ENCODE measurements at regions not wholly inside any gene's neighbourhood (a gene's known extent, or its start where the extent isn't known, plus 50 kb on each side); places are given as distances from the start of the nearest gene placed in this dataset.

DNA sequence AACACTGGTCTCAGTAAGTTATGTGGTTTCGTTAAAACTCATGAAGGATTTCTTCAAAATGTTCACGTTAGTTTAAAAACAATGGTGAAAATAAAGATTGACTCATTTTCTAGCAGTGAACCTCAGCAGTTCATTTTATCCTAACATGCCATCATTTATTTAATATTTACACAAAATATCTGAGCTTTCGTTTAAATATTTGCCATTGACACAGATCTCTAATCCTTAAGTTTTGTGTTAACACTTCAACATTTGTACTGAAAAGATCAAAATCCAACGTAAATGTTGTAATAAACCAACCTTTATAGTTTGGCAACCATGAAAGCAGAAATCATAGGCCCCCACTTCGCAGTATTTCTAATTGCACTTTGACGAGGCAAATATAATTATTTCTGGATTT is 1129.5 kb downstream of the PLA2G4A start:
- no peaks in the 10 kb centered on the region for H4K20me1 ChIP-seq (ENCODE audit: insufficient read depth, low read length)
- no peak overlapping the region for H3K4me2 ChIP-seq (ENCODE audit: low read length)
- H3K4me1 ChIP-seq (ENCODE audit: low read length), result peaks cover 21% of the 10 kb centered on the region
- H3K27me3 ChIP-seq (ENCODE audit: low read depth, low read length), result no peaks in the 10 kb centered on the region
- H2AFZ ChIP-seq (ENCODE audit: low read depth, low read length), result no peak overlapping the region
- no peak overlapping the region for H3K27ac ChIP-seq (ENCODE audit: low read length)
- TF ChIP-seq, protein P1, sequence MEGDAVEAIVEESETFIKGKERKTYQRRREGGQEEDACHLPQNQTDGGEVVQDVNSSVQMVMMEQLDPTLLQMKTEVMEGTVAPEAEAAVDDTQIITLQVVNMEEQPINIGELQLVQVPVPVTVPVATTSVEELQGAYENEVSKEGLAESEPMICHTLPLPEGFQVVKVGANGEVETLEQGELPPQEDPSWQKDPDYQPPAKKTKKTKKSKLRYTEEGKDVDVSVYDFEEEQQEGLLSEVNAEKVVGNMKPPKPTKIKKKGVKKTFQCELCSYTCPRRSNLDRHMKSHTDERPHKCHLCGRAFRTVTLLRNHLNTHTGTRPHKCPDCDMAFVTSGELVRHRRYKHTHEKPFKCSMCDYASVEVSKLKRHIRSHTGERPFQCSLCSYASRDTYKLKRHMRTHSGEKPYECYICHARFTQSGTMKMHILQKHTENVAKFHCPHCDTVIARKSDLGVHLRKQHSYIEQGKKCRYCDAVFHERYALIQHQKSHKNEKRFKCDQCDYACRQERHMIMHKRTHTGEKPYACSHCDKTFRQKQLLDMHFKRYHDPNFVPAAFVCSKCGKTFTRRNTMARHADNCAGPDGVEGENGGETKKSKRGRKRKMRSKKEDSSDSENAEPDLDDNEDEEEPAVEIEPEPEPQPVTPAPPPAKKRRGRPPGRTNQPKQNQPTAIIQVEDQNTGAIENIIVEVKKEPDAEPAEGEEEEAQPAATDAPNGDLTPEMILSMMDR (IDR thresholded peaks at IDR 0.05; ENCODE audit: low read depth, low read length), result no peak
- TF ChIP-seq EZH2phosphoT487 (IDR thresholded peaks at IDR 0.05; ENCODE audit: low read depth), result no peak
- no peaks in the 10 kb centered on the region for H3K9me3 ChIP-seq (ENCODE audit: insufficient read depth, low read length)
- H3K9ac ChIP-seq (ENCODE audit: low read length), result no peak overlapping the region
- H3K36me3 ChIP-seq (replicated peaks; ENCODE audit: low read depth, low read length), result peaks cover 2% of the 10 kb centered on the region
- H3K79me2 ChIP-seq (ENCODE audit: low read length), result no peaks in the 10 kb centered on the region
- no peak overlapping the region for H3K4me3 ChIP-seq (ENCODE audit: low read length)

- H2AFZ ChIP-seq (ENCODE audit: low read depth, low read length), result no peak overlapping the region
- no peaks in the 10 kb centered on the region for H3K79me2 ChIP-seq (ENCODE audit: low read length)
- H3K4me3 ChIP-seq (ENCODE audit: low read length), result peak overlapping the region; percentile 27; the same call in 1 of the 2 replicates
- H3K4me1 ChIP-seq (ENCODE audit: low read length), result peaks cover 21% of the 10 kb centered on the region
- TF ChIP-seq, protein P1 (IDR thresholded peaks at IDR 0.05; ENCODE audit: low read depth, low read length), result no peak
- no peak for TF ChIP-seq EZH2phosphoT487 (IDR thresholded peaks at IDR 0.05; ENCODE audit: low read depth)
- H4K20me1 ChIP-seq (ENCODE audit: insufficient read depth, low read length), result no peaks in the 10 kb centered on the region
- no peaks in the 10 kb centered on the region for H3K27me3 ChIP-seq (ENCODE audit: low read depth, low read length)
- H3K27ac ChIP-seq (ENCODE audit: low read length), result no peak overlapping the region
- H3K9me3 ChIP-seq (ENCODE audit: insufficient read depth, low read length), result no peaks in the 10 kb centered on the region
- peak overlapping the region; percentile 4; the same call in 1 of the 2 replicates for H3K9ac ChIP-seq (ENCODE audit: low read length)
- peaks cover 2% of the 10 kb centered on the region for H3K36me3 ChIP-seq (replicated peaks; ENCODE audit: low read depth, low read length)
- peak overlapping the region; percentile 54 for H3K4me2 ChIP-seq (ENCODE audit: low read length)
Measured at GRCh38 chr1:187959062-187959461, 1130.3 kb downstream of the PLA2G4A start.

- peak overlapping the region; percentile 25 for H3K4me2 ChIP-seq (ENCODE audit: low read length)
- peak overlapping the region; percentile 2; the same call in 1 of the 2 replicates for H3K27ac ChIP-seq (ENCODE audit: low read length)
- peaks cover 2% of the 10 kb centered on the region for H3K36me3 ChIP-seq (replicated peaks; ENCODE audit: low read depth, low read length)
- H4K20me1 ChIP-seq (ENCODE audit: insufficient read depth, low read length), result no peaks in the 10 kb centered on the region
- no peak overlapping the region for H2AFZ ChIP-seq (ENCODE audit: low read depth, low read length)
- H3K4me3 ChIP-seq (ENCODE audit: low read length), result no peak overlapping the region
- H3K9ac ChIP-seq (ENCODE audit: low read length), result no peak overlapping the region
- peaks cover 21% of the 10 kb centered on the region for H3K4me1 ChIP-seq (ENCODE audit: low read length)
- no peaks in the 10 kb centered on the region for H3K9me3 ChIP-seq (ENCODE audit: insufficient read depth, low read length)
- TF ChIP-seq EZH2phosphoT487 (IDR thresholded peaks at IDR 0.05; ENCODE audit: low read depth), result no peak
- TF ChIP-seq, protein P1 (IDR thresholded peaks at IDR 0.05; ENCODE audit: low read depth, low read length), result no peak
- no peaks in the 10 kb centered on the region for H3K79me2 ChIP-seq (ENCODE audit: low read length)
- no peaks in the 10 kb centered on the region for H3K27me3 ChIP-seq (ENCODE audit: low read depth, low read length)
Measured at GRCh38 chr1:187960125-187960638, 1131.4 kb downstream of the PLA2G4A start.

GRCh38 chr1:187961895-187962294 is 1133.1 kb downstream of the PLA2G4A start:
- H3K36me3 ChIP-seq (replicated peaks; ENCODE audit: low read depth, low read length), result peaks cover 2% of the 10 kb centered on the region
- H3K9ac ChIP-seq (ENCODE audit: low read length), result no peak overlapping the region
- no peak overlapping the region for H2AFZ ChIP-seq (ENCODE audit: low read depth, low read length)
- H3K4me3 ChIP-seq (ENCODE audit: low read length), result no peak overlapping the region
- no peak overlapping the region for H3K27ac ChIP-seq (ENCODE audit: low read length)
- no peaks in the 10 kb centered on the region for H4K20me1 ChIP-seq (ENCODE audit: insufficient read depth, low read length)
- H3K4me1 ChIP-seq (ENCODE audit: low read length), result peaks cover 21% of the 10 kb centered on the region
- no peaks in the 10 kb centered on the region for H3K79me2 ChIP-seq (ENCODE audit: low read length)
- TF ChIP-seq, protein P1 (IDR thresholded peaks at IDR 0.05; ENCODE audit: low read depth, low read length), result no peak
- TF ChIP-seq EZH2phosphoT487 (IDR thresholded peaks at IDR 0.05; ENCODE audit: low read depth), result no peak
- no peak overlapping the region for H3K4me2 ChIP-seq (ENCODE audit: low read length)
- H3K27me3 ChIP-seq (ENCODE audit: low read depth, low read length), result no peaks in the 10 kb centered on the region
- no peaks in the 10 kb centered on the region for H3K9me3 ChIP-seq (ENCODE audit: insufficient read depth, low read length)

Measured in OCI-LY3 (cell line).